DMS53 treated with DMSO at 0.1 percent for 48 hours (cell line): ENCODE measurements at regions not wholly inside any gene's neighbourhood (a gene's known extent, or its start where the extent isn't known, plus 50 kb on each side); places are given as distances from the start of the nearest gene placed in this dataset.
"Not testable (repeated sequence)": the region's sequence is repeated elsewhere in the genome, so short reads cannot be mapped to it uniquely, and the experiment has no call there.

Experiments used
- DNase-seq: peaks from one replicate; lab custom pipeline; 2025; ENCODE audit not compliant: unreplicated experiment; lab: John Stamatoyannopoulos, UW

DNA sequence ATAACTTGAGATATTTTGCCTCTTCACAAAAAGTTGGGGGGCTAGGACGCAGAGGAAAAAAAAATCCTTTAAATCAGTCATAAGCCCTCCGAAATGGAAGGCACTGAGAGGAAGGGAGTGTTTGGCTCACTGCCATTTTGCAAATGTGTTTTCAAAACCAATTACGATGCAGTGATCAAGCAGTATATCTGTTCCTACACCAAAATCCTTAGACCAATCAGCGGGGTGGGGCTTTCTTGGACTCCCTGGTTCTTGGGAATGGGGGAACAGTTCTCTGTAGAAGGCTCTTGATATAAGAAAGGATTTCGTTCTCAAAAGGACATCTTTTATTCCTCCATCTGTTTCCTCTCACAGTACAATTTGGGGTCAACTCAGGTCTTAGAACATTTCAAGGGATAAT, 478.6 kb upstream of the JARID2 start:
- no peak for DNase-seq

- DNase-seq = no peak
These were observed 475.8 kb upstream of the JARID2 start for GRCh38 chr6:14770040-14770439.

- no peak for DNase-seq
These were observed 475.3 kb upstream of the JARID2 start for GRCh38 chr6:14770572-14770971.

GRCh38 chr6:14771016-14771415, 474.9 kb upstream of the JARID2 start:
- DNase-seq = no peak

- no peak for DNase-seq
These were observed 473.7 kb upstream of the JARID2 start for GRCh38 chr6:14772188-14772587.

GRCh38 chr6:14775528-14775927, 470.3 kb upstream of the JARID2 start:
- DNase-seq = no peak

DNA sequence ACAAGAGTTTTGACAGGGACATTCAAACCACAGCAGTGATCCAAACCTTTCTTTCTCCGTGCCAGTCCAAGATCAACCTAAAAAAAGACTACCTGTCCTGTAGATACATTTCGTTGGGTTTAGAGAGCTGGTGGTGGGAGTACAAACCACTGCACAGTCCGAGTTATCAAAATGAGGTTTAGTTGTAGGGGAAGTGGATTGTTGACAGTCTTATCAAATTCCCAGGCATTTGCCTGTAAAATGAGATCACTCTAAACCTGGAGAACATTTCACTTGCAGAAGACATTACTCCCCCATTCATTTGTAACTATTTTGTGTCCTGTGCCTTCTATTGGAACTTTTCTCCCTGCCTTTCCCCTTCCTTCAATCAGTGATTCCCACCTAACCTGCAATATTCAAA, 469.6 kb upstream of the JARID2 start:
- DNase-seq = no peak

DNA sequence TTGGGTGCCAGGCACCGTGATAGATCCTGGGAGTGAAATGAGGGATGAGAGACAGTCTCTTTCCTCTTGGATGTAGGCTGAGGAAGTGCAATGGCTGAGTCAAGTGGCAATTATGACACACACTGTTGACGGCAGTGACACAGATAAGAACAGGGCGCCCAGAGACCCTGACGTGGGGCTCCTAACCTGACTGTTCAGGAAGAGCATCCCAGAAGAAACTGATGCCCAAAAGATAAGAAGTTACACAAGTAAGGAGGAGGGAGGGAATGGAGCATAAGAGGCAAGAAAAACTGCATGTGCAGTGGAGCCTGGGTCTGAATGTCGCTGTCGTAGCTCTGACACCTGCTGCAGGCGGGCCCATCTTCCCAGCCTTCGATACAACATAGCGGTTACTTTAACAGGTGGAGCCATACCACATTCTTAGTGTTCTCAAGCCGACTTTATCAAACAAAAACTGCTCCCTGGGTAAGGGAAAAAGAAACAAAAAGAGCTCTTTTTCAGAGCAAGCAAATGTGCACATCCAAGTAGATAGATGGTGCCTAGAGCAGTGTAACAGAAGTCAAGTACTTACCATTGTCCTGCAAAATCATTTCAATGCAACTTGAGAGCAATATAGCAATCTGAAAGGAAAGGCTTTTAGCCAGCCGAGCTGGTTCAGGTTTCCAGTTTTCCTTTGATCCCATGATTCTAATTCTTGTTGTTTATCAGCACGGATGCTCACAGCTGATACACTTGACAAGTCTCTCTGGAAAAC, 463.9 kb upstream of the JARID2 start:
- DNase-seq = no peak

- DNase-seq = not testable (repeated sequence)
These were observed 462.9 kb upstream of the JARID2 start for GRCh38 chr6:14782921-14783464.

DNA sequence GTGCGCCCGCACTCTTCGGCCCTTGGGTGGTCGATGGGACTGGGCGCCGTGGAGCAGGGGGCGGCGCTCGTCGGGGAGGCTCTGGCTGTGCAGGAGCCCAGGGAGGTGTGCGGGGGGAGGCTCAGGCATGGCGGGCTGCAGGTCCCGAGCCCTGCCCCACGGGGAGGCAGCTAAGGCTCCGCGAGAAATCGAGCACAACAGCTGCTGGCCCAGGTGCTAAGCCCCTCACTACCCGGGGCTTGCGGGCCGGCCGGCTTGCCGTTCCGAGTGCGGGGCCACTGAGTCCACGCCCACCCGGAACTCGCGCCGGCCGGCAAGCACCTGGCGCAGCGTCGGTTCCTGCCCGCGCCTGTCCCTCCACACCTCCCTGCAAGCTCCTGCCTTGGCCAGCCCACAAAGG, 462.3 kb upstream of the JARID2 start:
- DNase-seq = no peak

GRCh38 chr6:14784596-14785492, 461.0 kb upstream of the JARID2 start:
- DNase-seq = no peak

GRCh38 chr6:14785493-14785790, 460.4 kb upstream of the JARID2 start:
- no peak for DNase-seq

GRCh38 chr6:14786008-14786407, 459.9 kb upstream of the JARID2 start:
- no peak for DNase-seq

GRCh38 chr6:14786455-14786854, 459.4 kb upstream of the JARID2 start:
- no peak for DNase-seq

DNA sequence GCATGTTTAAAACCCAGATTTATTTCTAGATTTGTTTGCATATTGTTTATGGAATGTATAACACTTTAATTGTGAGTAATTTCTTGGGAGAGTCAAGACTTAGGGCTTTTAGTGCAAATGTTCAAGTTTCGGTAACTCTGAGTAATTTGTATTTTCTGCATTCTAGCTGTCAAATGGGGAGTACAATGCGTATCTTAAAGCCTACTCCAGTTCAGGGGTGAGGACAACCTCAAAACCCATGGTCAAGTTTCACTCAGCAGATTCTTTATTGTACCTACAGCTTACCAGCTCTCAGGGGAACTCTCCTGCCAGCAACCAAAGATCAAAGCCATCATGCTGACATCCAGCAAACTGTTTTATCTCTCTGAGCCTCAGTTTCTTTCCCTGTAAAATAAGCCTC, 458.6 kb upstream of the JARID2 start:
- DNase-seq = no peak

DNA sequence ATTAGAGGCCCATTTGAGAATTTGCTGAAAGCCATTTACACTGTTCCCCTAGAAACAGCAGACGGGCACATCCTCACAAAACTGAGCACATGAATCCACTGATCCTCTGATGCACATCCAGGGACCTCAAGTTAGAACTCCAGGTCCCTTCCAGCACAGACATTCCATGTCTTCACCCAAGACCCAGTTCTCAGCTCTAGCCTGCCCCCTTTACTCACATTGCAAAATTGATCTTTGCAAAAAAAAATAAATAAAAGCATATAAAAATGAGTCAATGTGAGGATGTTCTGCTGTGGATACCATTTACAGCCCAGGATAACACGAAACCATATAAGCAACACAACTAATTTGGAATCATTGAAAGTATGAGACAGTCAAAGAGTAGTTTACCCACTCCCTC, 458.2 kb upstream of the JARID2 start:
- no peak for DNase-seq

- DNase-seq = no peak
These were observed 455.9 kb upstream of the JARID2 start for GRCh38 chr6:14789996-14790395.

DNA sequence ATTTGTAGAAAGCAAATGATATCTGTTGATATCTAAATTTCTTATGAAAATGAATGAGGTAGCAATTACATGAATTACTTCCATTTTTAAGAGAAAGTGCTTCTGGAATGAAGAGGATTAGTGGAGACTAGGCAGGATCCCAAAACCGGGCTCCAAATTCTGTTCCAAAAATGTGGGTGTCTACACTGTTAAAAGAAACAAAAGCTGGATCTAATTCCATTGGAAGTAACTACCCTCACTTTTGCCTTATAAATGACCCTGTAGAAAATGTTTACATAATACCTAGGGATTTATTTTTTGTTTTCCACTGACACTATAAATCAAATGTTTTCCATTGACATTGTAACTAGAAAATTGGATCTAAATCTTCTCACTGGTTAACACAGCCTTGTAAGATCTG, 454.9 kb upstream of the JARID2 start:
- DNase-seq = no peak

GRCh38 chr6:14791526-14791925, 454.3 kb upstream of the JARID2 start:
- no peak for DNase-seq

- no peak for DNase-seq
These were observed 453.5 kb upstream of the JARID2 start for GRCh38 chr6:14792118-14792955.

DNA sequence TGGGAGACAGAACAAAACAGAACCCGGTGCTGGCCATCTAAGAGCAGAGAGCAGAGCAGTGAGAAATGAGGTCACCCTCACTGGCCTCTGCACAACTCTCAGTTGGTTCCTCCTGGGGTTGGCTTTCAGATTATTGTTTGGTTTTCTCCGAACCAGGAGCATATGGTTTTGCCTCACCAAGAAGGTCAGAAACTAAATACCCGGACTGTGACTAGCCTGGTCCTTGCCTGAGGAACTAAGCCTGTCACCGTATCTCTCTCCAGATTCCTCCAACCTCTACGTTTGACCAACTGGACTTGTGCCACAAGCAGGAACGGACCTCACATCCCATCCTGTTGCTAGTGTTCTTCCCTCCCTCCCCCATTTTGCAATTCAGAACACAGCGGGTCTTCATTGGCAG, 450.4 kb upstream of the JARID2 start:
- DNase-seq = no peak
